K562 (cell line): ENCODE measurements at regions not wholly inside any gene's neighbourhood (a gene's known extent, or its start where the extent isn't known, plus 50 kb on each side); places are given as distances from the start of the nearest gene placed in this dataset.

Experiments used
- MAFK ChIP-seq: IDR thresholded peaks from 2 replicates; pipeline ENCODE4 v1.6.1; 2011; ENCODE audit warnings: low read length, improper control_type of control experiment
- PCBP1 ChIP-seq: fragments of 200-400 bp; formaldehyde crosslinking; IDR thresholded peaks from 2 replicates; pipeline ENCODE4 v1.6.1; 2018; ENCODE audit warnings: mild to moderate bottlenecking, low read depth, low read length; ENCODE audit not compliant: poor library complexity, severe bottlenecking
- ZNF253 ChIP-seq: fragments of 250-450 bp; sonication (Bioruptor Pico); conservative IDR thresholded peaks from 2 replicates; pipeline ENCODE4 v1.6.1; 2021; ENCODE audit warnings: mild to moderate bottlenecking
- TF ChIP-seq, protein P1 (sequence below): fragments of 200-800 bp; sonication (Bioruptor generic); IDR thresholded peaks from 2 replicates; pipeline ENCODE4 v1.6.1; 2016; ENCODE audit warnings: missing genetic modification characterization, missing compliant biosample characterization
- TF ChIP-seq, protein P2 (sequence below): fragments of 450-650 bp; formaldehyde crosslinking; conservative IDR thresholded peaks from 2 replicates; pipeline ENCODE4 v1.4.0; 2022; ENCODE audit warnings: mild to moderate bottlenecking, missing genetic modification characterization
- TF ChIP-seq, protein P3 (sequence below): conservative IDR thresholded peaks from 2 replicates; pipeline ENCODE4 v1.6.1; 2011; ENCODE audit warnings: low read depth, mild to moderate bottlenecking, low read length; ENCODE audit not compliant: control insufficient read depth
- TF ChIP-seq, protein P4 (sequence below): fragments of 250-450 bp; sonication (Bioruptor Pico); IDR thresholded peaks from 2 replicates; pipeline ENCODE4 v1.4.0; 2020; ENCODE audit warnings: mild to moderate bottlenecking, moderate library complexity
- TF ChIP-seq, protein P5 (sequence below): sonication (generic); formaldehyde crosslinking; IDR thresholded peaks from 2 replicates; pipeline ENCODE4 v1.8.1; 2023; ENCODE audit warnings: mild to moderate bottlenecking, missing genetic modification reagents
- TF ChIP-seq, protein P6 (sequence below): sonication (generic); formaldehyde crosslinking; IDR thresholded peaks from 2 replicates; pipeline ENCODE4 v1.8.0; 2022; ENCODE audit warnings: missing genetic modification reagents, mild to moderate bottlenecking, moderate library complexity, borderline replicate concordance

DNA sequence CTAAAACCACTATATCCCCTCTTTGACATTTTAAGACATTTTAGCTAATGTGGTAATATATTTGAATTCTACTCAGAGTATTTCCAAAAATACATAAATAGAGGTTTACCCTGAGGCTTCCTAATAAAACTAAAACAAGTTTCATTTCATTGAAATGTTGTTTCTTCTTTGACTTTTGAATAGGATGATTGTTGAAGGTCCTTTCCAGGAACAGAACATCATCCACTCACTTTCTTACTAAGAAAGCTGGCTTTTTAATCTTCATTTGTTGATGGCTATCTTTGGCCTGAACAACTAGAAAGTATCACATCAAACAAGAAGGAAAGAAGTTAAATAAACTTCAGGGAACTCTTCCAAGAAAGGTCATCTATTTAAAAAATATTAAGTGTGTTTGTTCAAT lies 169.7 kb downstream of the RAP2B start (continued):
- TF ChIP-seq, protein P1, sequence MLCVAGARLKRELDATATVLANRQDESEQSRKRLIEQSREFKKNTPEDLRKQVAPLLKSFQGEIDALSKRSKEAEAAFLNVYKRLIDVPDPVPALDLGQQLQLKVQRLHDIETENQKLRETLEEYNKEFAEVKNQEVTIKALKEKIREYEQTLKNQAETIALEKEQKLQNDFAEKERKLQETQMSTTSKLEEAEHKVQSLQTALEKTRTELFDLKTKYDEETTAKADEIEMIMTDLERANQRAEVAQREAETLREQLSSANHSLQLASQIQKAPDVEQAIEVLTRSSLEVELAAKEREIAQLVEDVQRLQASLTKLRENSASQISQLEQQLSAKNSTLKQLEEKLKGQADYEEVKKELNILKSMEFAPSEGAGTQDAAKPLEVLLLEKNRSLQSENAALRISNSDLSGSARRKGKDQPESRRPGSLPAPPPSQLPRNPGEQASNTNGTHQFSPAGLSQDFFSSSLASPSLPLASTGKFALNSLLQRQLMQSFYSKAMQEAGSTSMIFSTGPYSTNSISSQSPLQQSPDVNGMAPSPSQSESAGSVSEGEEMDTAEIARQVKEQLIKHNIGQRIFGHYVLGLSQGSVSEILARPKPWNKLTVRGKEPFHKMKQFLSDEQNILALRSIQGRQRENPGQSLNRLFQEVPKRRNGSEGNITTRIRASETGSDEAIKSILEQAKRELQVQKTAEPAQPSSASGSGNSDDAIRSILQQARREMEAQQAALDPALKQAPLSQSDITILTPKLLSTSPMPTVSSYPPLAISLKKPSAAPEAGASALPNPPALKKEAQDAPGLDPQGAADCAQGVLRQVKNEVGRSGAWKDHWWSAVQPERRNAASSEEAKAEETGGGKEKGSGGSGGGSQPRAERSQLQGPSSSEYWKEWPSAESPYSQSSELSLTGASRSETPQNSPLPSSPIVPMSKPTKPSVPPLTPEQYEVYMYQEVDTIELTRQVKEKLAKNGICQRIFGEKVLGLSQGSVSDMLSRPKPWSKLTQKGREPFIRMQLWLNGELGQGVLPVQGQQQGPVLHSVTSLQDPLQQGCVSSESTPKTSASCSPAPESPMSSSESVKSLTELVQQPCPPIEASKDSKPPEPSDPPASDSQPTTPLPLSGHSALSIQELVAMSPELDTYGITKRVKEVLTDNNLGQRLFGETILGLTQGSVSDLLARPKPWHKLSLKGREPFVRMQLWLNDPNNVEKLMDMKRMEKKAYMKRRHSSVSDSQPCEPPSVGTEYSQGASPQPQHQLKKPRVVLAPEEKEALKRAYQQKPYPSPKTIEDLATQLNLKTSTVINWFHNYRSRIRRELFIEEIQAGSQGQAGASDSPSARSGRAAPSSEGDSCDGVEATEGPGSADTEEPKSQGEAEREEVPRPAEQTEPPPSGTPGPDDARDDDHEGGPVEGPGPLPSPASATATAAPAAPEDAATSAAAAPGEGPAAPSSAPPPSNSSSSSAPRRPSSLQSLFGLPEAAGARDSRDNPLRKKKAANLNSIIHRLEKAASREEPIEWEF, result no peak
- TF ChIP-seq ZNF253, result no peak
- TF ChIP-seq, protein P2, sequence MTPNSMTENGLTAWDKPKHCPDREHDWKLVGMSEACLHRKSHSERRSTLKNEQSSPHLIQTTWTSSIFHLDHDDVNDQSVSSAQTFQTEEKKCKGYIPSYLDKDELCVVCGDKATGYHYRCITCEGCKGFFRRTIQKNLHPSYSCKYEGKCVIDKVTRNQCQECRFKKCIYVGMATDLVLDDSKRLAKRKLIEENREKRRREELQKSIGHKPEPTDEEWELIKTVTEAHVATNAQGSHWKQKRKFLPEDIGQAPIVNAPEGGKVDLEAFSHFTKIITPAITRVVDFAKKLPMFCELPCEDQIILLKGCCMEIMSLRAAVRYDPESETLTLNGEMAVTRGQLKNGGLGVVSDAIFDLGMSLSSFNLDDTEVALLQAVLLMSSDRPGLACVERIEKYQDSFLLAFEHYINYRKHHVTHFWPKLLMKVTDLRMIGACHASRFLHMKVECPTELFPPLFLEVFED, result no peak
- TF ChIP-seq, protein P3, sequence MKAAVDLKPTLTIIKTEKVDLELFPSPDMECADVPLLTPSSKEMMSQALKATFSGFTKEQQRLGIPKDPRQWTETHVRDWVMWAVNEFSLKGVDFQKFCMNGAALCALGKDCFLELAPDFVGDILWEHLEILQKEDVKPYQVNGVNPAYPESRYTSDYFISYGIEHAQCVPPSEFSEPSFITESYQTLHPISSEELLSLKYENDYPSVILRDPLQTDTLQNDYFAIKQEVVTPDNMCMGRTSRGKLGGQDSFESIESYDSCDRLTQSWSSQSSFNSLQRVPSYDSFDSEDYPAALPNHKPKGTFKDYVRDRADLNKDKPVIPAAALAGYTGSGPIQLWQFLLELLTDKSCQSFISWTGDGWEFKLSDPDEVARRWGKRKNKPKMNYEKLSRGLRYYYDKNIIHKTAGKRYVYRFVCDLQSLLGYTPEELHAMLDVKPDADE, result no peak
- TF ChIP-seq, protein P4, sequence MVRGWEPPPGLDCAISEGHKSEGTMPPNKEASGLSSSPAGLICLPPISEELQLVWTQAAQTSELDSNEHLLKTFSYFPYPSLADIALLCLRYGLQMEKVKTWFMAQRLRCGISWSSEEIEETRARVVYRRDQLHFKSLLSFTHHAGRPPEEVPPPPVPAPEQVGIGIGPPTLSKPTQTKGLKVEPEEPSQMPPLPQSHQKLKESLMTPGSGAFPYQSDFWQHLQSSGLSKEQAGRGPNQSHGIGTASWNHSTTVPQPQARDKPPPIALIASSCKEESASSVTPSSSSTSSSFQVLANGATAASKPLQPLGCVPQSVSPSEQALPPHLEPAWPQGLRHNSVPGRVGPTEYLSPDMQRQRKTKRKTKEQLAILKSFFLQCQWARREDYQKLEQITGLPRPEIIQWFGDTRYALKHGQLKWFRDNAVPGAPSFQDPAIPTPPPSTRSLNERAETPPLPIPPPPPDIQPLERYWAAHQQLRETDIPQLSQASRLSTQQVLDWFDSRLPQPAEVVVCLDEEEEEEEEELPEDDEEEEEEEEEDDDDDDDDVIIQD (CRISPR knock-in tag), result no peak
- TF ChIP-seq, protein P5, sequence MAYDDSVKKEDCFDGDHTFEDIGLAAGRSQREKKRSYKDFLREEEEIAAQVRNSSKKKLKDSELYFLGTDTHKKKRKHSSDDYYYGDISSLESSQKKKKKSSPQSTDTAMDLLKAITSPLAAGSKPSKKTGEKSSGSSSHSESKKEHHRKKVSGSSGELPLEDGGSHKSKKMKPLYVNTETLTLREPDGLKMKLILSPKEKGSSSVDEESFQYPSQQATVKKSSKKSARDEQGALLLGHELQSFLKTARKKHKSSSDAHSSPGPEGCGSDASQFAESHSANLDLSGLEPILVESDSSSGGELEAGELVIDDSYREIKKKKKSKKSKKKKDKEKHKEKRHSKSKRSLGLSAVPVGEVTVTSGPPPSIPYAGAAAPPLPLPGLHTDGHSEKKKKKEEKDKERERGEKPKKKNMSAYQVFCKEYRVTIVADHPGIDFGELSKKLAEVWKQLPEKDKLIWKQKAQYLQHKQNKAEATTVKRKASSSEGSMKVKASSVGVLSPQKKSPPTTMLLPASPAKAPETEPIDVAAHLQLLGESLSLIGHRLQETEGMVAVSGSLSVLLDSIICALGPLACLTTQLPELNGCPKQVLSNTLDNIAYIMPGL (CRISPR knock-in tag), result no peak
- TF ChIP-seq MAFK, result no peak
- no peak for TF ChIP-seq PCBP1
- TF ChIP-seq, protein P6, sequence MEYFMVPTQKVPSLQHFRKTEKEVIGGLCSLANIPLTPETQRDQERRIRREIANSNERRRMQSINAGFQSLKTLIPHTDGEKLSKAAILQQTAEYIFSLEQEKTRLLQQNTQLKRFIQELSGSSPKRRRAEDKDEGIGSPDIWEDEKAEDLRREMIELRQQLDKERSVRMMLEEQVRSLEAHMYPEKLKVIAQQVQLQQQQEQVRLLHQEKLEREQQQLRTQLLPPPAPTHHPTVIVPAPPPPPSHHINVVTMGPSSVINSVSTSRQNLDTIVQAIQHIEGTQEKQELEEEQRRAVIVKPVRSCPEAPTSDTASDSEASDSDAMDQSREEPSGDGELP, result no peak
- TF ChIP-seq, all 486 proteins: peak for 0
